ENCODE measurements at regions not wholly inside any gene's neighbourhood (a gene's known extent, or its start where the extent isn't known, plus 50 kb on each side); places are given as distances from the start of the nearest gene placed in this dataset.

- TF ChIP-seq ZBTB33 (IDR thresholded peaks at IDR 0.05) (no peak), FOXA2 (IDR thresholded peaks at IDR 0.05) (no peak), HNF4G (IDR thresholded peaks at IDR 0.05) (no peak), FOXA1 (IDR thresholded peaks at IDR 0.05) (no peak), JUND (IDR thresholded peaks at IDR 0.05) (no peak), MAX (IDR thresholded peaks at IDR 0.05) (no peak), RAD21 (IDR thresholded peaks at IDR 0.05) (no peak), NR2F2 (IDR thresholded peaks at IDR 0.05) (no peak)
Observed at GRCh38 chr1:4486408-4487120, 167.8 kb upstream of the AJAP1 start (continued).

GRCh38 chr1:4488018-4488417 is 166.4 kb upstream of the AJAP1 start:
- H3K27me3 ChIP-seq (ENCODE audit: control insufficient read depth in 4 of 4, insufficient read depth in 4 of 4, low read length in 3 of 4): peaks cover 0 to 5% (median 0%) of the 10 kb centered on the region in 4 donors
- WGBS: 61% methylated on average over 7 of the region's 7 CpGs
- DNase-seq (ENCODE audit: low spot score): no peak
- H3K9me3 ChIP-seq (ENCODE audit: control insufficient read depth in 4 of 4, low read length in 3 of 4): no peaks in the 10 kb centered on the region
- H3K36me3 ChIP-seq (ENCODE audit: control insufficient read depth in 4 of 4, insufficient read depth in 3 of 4, low read depth in 1 of 4, low read length in 3 of 4): no peaks in the 10 kb centered on the region
- no peak overlapping the region for H3K27ac ChIP-seq (ENCODE audit: low read depth in 1 of 2, low read length in 2 of 2)
- no peak overlapping the region for H3K9ac ChIP-seq (ENCODE audit: low read depth in 1 of 2, low read length in 2 of 2)
- no peaks in the 10 kb centered on the region for H3K4me1 ChIP-seq (ENCODE audit: control insufficient read depth in 4 of 4, insufficient read depth in 4 of 4, low read length in 3 of 4)
- TF ChIP-seq HNF4A (conservative IDR thresholded peaks at IDR 0.05): no peak
- no peak for TF ChIP-seq EGR1 (IDR thresholded peaks at IDR 0.05; ENCODE audit: low read depth in 2 of 2)
- TF ChIP-seq HNF4G (IDR thresholded peaks at IDR 0.05): no peak
- no peak for TF ChIP-seq GABPA (IDR thresholded peaks at IDR 0.05 in 1 of 2, conservative IDR thresholded peaks at IDR 0.05 in 1 of 2)
- TF ChIP-seq FOXA2 (IDR thresholded peaks at IDR 0.05): no peak
- TF ChIP-seq TAF1 (conservative IDR thresholded peaks at IDR 0.05): no peak
- TF ChIP-seq RXRA (IDR thresholded peaks at IDR 0.05): no peak
- no peak overlapping the region for H3K4me3 ChIP-seq (ENCODE audit: low read depth in 1 of 3, low read length in 3 of 3)

DNA sequence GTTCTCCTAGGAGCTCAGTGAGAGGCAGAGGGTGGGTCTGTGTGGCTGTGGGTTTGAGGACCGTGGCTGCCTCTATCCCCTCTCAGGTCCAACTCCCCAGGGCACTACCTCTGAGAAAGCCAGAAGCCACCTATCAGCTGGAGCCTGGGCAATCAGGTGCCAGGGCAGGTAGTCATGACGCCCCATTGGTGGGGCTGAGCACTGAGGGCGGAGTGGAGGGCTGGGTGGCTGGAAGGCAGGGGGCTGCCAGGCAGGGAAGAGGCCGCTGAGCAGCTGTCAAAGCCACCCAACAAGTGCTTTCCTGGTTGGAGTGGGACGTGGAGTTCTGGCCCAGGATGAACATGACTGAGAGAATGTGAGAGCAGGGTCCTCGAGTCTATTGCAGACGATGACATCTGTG is 164.9 kb upstream of the AJAP1 start:
- WGBS: 69% methylated on average over 7 of the region's 7 CpGs
- H3K9me3 ChIP-seq (ENCODE audit: control insufficient read depth in 4 of 4, low read length in 3 of 4): no peaks in the 10 kb centered on the region
- H3K4me3 ChIP-seq (ENCODE audit: low read depth in 1 of 3, low read length in 3 of 3): no peak overlapping the region
- H3K27me3 ChIP-seq (ENCODE audit: control insufficient read depth in 4 of 4, insufficient read depth in 4 of 4, low read length in 3 of 4): peaks cover 0 to 6% (median 0%) of the 10 kb centered on the region in 4 donors
- H3K9ac ChIP-seq (ENCODE audit: low read depth in 1 of 2, low read length in 2 of 2): no peak overlapping the region
- no peaks in the 10 kb centered on the region for H3K4me1 ChIP-seq (ENCODE audit: control insufficient read depth in 4 of 4, insufficient read depth in 4 of 4, low read length in 3 of 4)
- no peak for TF ChIP-seq NR2F2 (IDR thresholded peaks at IDR 0.05)
- no peak for TF ChIP-seq YY1 (IDR thresholded peaks at IDR 0.05)
- no peak for TF ChIP-seq HNF4G (IDR thresholded peaks at IDR 0.05)
- no peak for TF ChIP-seq HNF4A (conservative IDR thresholded peaks at IDR 0.05)
- no peak for TF ChIP-seq RAD21 (IDR thresholded peaks at IDR 0.05)
- no peak for TF ChIP-seq ZBTB33 (IDR thresholded peaks at IDR 0.05)
- no peak for TF ChIP-seq RXRA (IDR thresholded peaks at IDR 0.05)
- TF ChIP-seq ATF3 (IDR thresholded peaks at IDR 0.05): no peak
- no peak for TF ChIP-seq MAX (IDR thresholded peaks at IDR 0.05)
- TF ChIP-seq SP1 (IDR thresholded peaks at IDR 0.05): no peak
- no peak for TF ChIP-seq REST (IDR thresholded peaks at IDR 0.05)
- no peak for TF ChIP-seq CTCF (IDR thresholded peaks at IDR 0.05; ENCODE audit: low read depth, low read length, missing input control)
- no peak for TF ChIP-seq TAF1 (conservative IDR thresholded peaks at IDR 0.05)
- no peak for TF ChIP-seq FOXA1 (IDR thresholded peaks at IDR 0.05)
- TF ChIP-seq FOXA2 (IDR thresholded peaks at IDR 0.05): no peak
- no peak for TF ChIP-seq EGR1 (IDR thresholded peaks at IDR 0.05; ENCODE audit: low read depth in 2 of 2)
- TF ChIP-seq JUND (IDR thresholded peaks at IDR 0.05): no peak
- TF ChIP-seq GABPA (IDR thresholded peaks at IDR 0.05 in 1 of 2, conservative IDR thresholded peaks at IDR 0.05 in 1 of 2): no peak
- H3K27ac ChIP-seq (ENCODE audit: low read depth in 1 of 2, low read length in 2 of 2): no peak overlapping the region
- H3K36me3 ChIP-seq (ENCODE audit: control insufficient read depth in 4 of 4, insufficient read depth in 3 of 4, low read depth in 1 of 4, low read length in 3 of 4): no peaks in the 10 kb centered on the region
- no peak for DNase-seq (ENCODE audit: low spot score)
